ENCODE measurements at regions not wholly inside any gene's neighbourhood (a gene's known extent, or its start where the extent isn't known, plus 50 kb on each side); places are given as distances from the start of the nearest gene placed in this dataset.
"Not testable (repeated sequence)": the region's sequence is repeated elsewhere in the genome, so short reads cannot be mapped to it uniquely, and the experiment has no call there.

GRCh38 chr2:142483653-142484052 lies 352.8 kb upstream of the LRP1B start:
- no peak for DNase-seq (ENCODE audit: low spot score)

GRCh38 chr2:142478206-142478605 lies 347.4 kb upstream of the LRP1B start:
- no peak for DNase-seq (ENCODE audit: low spot score)

GRCh38 chr2:142472382-142472781 lies 341.6 kb upstream of the LRP1B start:
- DNase-seq (ENCODE audit: low spot score) = no peak

GRCh38 chr2:142467321-142467720 lies 336.5 kb upstream of the LRP1B start:
- DNase-seq (ENCODE audit: low spot score) = no peak

- DNase-seq (ENCODE audit: low spot score) = no peak
Measured at GRCh38 chr2:142463047-142463446, 332.2 kb upstream of the LRP1B start.

GRCh38 chr2:142462306-142462705 lies 331.5 kb upstream of the LRP1B start:
- no peak for DNase-seq (ENCODE audit: low spot score)

- no peak for DNase-seq (ENCODE audit: low spot score)
Measured at GRCh38 chr2:142445551-142446072, 314.8 kb upstream of the LRP1B start.

- no peak for DNase-seq (ENCODE audit: low spot score)
Measured at GRCh38 chr2:142445023-142445422, 314.2 kb upstream of the LRP1B start.

GRCh38 chr2:142435847-142436246 lies 305.0 kb upstream of the LRP1B start:
- no peak for DNase-seq (ENCODE audit: low spot score)

- DNase-seq (ENCODE audit: low spot score) = no peak
Measured at GRCh38 chr2:142426064-142426463, 295.2 kb upstream of the LRP1B start.

- DNase-seq (ENCODE audit: low spot score) = peak; percentile 4
Measured at GRCh38 chr2:142425551-142425950, 294.7 kb upstream of the LRP1B start.

- DNase-seq (ENCODE audit: low spot score) = no peak
Measured at GRCh38 chr2:142423603-142424002, 292.8 kb upstream of the LRP1B start.

- no peak for DNase-seq (ENCODE audit: low spot score)
Measured at GRCh38 chr2:142422769-142423168, 292.0 kb upstream of the LRP1B start.

GRCh38 chr2:142422041-142422440 lies 291.2 kb upstream of the LRP1B start:
- no peak for DNase-seq (ENCODE audit: low spot score)

GRCh38 chr2:142418699-142419098 lies 287.9 kb upstream of the LRP1B start:
- not testable (repeated sequence) for DNase-seq (ENCODE audit: low spot score)

- DNase-seq (ENCODE audit: low spot score) = no peak
Measured at GRCh38 chr2:142416996-142417395, 286.2 kb upstream of the LRP1B start.

GRCh38 chr2:142415461-142415860 lies 284.6 kb upstream of the LRP1B start:
- DNase-seq (ENCODE audit: low spot score) = no peak

- no peak for DNase-seq (ENCODE audit: low spot score)
Measured at GRCh38 chr2:142398212-142398611, 267.4 kb upstream of the LRP1B start.

GRCh38 chr2:142395291-142395690 lies 264.5 kb upstream of the LRP1B start:
- DNase-seq (ENCODE audit: low spot score) = no peak

- DNase-seq (ENCODE audit: low spot score) = no peak
Measured at GRCh38 chr2:142380372-142380771, 249.6 kb upstream of the LRP1B start.

- not testable (repeated sequence) for DNase-seq (ENCODE audit: low spot score)
Measured at GRCh38 chr2:142362069-142362468, 231.3 kb upstream of the LRP1B start.

- DNase-seq (ENCODE audit: low spot score) = no peak
Measured at GRCh38 chr2:142347751-142348150, 216.9 kb upstream of the LRP1B start.

- no peak for DNase-seq (ENCODE audit: low spot score)
Measured at GRCh38 chr2:142339261-142339660, 208.4 kb upstream of the LRP1B start.

- no peak for DNase-seq (ENCODE audit: low spot score)
Measured at GRCh38 chr2:142332196-142332595, 201.4 kb upstream of the LRP1B start.

- no peak for DNase-seq (ENCODE audit: low spot score)
Measured at GRCh38 chr2:142330458-142330857, 199.6 kb upstream of the LRP1B start.

Data from germinal center (tissue), 1 donor.